ENCODE measurements at regions not wholly inside any gene's neighbourhood (a gene's known extent, or its start where the extent isn't known, plus 50 kb on each side); places are given as distances from the start of the nearest gene placed in this dataset.

- ATAC-seq (peak; percentile 96), DNase-seq (peak in 1 of 4 donors; percentile 70)
- Histone ChIP-seq H3K27me3 (no peaks in the 10 kb centered on the region), H3K9me3 (no peaks in the 10 kb centered on the region), H3K4me3 (no peak overlapping the region), H3K27ac (no peak overlapping the region), H3K36me3 (no peaks in the 10 kb centered on the region), H3K4me1 (no peaks in the 10 kb centered on the region)
- TF ChIP-seq, protein P1, sequence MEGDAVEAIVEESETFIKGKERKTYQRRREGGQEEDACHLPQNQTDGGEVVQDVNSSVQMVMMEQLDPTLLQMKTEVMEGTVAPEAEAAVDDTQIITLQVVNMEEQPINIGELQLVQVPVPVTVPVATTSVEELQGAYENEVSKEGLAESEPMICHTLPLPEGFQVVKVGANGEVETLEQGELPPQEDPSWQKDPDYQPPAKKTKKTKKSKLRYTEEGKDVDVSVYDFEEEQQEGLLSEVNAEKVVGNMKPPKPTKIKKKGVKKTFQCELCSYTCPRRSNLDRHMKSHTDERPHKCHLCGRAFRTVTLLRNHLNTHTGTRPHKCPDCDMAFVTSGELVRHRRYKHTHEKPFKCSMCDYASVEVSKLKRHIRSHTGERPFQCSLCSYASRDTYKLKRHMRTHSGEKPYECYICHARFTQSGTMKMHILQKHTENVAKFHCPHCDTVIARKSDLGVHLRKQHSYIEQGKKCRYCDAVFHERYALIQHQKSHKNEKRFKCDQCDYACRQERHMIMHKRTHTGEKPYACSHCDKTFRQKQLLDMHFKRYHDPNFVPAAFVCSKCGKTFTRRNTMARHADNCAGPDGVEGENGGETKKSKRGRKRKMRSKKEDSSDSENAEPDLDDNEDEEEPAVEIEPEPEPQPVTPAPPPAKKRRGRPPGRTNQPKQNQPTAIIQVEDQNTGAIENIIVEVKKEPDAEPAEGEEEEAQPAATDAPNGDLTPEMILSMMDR (IDR thresholded peaks at IDR 0.05): peak; percentile 62 to 84
- intact Hi-C loops (cut with DNase I): no loop called here
Measured at GRCh38 chr21:25385911-25386474, 221.3 kb downstream of the MRPL39 start.

DNA sequence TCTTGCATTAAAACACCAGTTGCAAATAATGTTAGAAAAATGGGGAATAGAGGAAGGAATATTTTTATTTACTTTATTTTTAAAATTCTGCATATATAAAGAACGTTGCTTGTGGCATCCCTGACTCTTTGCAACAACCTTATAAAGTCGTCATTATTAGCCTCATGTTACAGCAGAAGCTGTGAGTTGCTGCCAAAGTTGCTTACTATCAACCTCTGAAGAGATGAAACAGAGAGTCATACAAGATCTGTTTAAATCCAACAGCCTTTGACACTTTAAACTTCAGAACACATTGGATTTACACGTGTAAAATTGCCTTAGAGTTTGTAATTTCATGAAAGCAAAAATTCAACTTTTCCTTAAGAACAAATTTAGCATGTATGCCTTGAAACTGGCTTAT is 221.9 kb downstream of the MRPL39 start:
- Histone ChIP-seq H3K36me3 (no peaks in the 10 kb centered on the region), H3K4me3 (no peak overlapping the region), H3K27ac (no peak overlapping the region), H3K4me1 (no peaks in the 10 kb centered on the region), H3K27me3 (no peaks in the 10 kb centered on the region), H3K9me3 (no peaks in the 10 kb centered on the region)
- intact Hi-C loops (cut with DNase I): no loop called here
- TF ChIP-seq, protein P1 (IDR thresholded peaks at IDR 0.05): no peak
- DNase-seq (no peak), ATAC-seq (no peak)

- no peaks in the 10 kb centered on the region for H3K4me1 ChIP-seq
- ATAC-seq (no peak), DNase-seq (no peak)
- no peaks in the 10 kb centered on the region for H3K27me3 ChIP-seq
- no peak overlapping the region for H3K27ac ChIP-seq
- no peaks in the 10 kb centered on the region for H3K36me3 ChIP-seq
- intact Hi-C loops (cut with DNase I): no loop called here
- TF ChIP-seq, protein P1 (IDR thresholded peaks at IDR 0.05): no peak
- no peaks in the 10 kb centered on the region for H3K9me3 ChIP-seq
- no peak overlapping the region for H3K4me3 ChIP-seq
Measured at GRCh38 chr21:25384782-25385181, 222.5 kb downstream of the MRPL39 start.

GRCh38 chr21:25383545-25383944 is 223.7 kb downstream of the MRPL39 start:
- no peak overlapping the region for H3K27ac ChIP-seq
- H3K4me1 ChIP-seq: no peaks in the 10 kb centered on the region
- TF ChIP-seq, protein P1 (IDR thresholded peaks at IDR 0.05): no peak
- no peaks in the 10 kb centered on the region for H3K36me3 ChIP-seq
- H3K27me3 ChIP-seq: no peaks in the 10 kb centered on the region
- no peak for ATAC-seq
- DNase-seq: no peak
- intact Hi-C loops (cut with DNase I): no loop called here
- H3K9me3 ChIP-seq: no peaks in the 10 kb centered on the region
- no peak overlapping the region for H3K4me3 ChIP-seq

GRCh38 chr21:25381936-25382452 is 225.3 kb downstream of the MRPL39 start:
- TF ChIP-seq, protein P1 (IDR thresholded peaks at IDR 0.05): no peak
- ATAC-seq (no peak), DNase-seq (peak in 2 of 4 donors; percentile 40 to 54)
- intact Hi-C loops (cut with DNase I): no loop called here
- Histone ChIP-seq H3K36me3 (no peaks in the 10 kb centered on the region), H3K27ac (no peak overlapping the region), H3K4me3 (no peak overlapping the region), H3K27me3 (no peaks in the 10 kb centered on the region), H3K4me1 (no peaks in the 10 kb centered on the region), H3K9me3 (no peaks in the 10 kb centered on the region)
